ENCODE measurements at regions not wholly inside any gene's neighbourhood (a gene's known extent, or its start where the extent isn't known, plus 50 kb on each side); places are given as distances from the start of the nearest gene placed in this dataset.

- DNase-seq (ENCODE audit: low read depth), result no peak
These were observed 745.2 kb upstream of the GCFC2 start for GRCh38 chr2:76455910-76456309.

- DNase-seq (ENCODE audit: low read depth), result no peak
These were observed 739.3 kb upstream of the GCFC2 start for GRCh38 chr2:76450024-76450475.

GRCh38 chr2:76448956-76449355 lies 738.2 kb upstream of the GCFC2 start:
- DNase-seq (ENCODE audit: low read depth), result no peak

GRCh38 chr2:76447294-76447693 lies 736.6 kb upstream of the GCFC2 start:
- no peak for DNase-seq (ENCODE audit: low read depth)

- DNase-seq (ENCODE audit: low read depth), result no peak
These were observed 736.2 kb upstream of the GCFC2 start for GRCh38 chr2:76446872-76447271.

- no peak for DNase-seq (ENCODE audit: low read depth)
These were observed 735.2 kb upstream of the GCFC2 start for GRCh38 chr2:76445880-76446279.

- no peak for DNase-seq (ENCODE audit: low read depth)
These were observed 734.0 kb upstream of the GCFC2 start for GRCh38 chr2:76444732-76445131.

GRCh38 chr2:76437564-76437963 lies 726.8 kb upstream of the GCFC2 start:
- no peak for DNase-seq (ENCODE audit: low read depth)

GRCh38 chr2:76429374-76429773 lies 718.7 kb upstream of the GCFC2 start:
- DNase-seq (ENCODE audit: low read depth), result no peak

- DNase-seq (ENCODE audit: low read depth), result no peak
These were observed 716.7 kb upstream of the GCFC2 start for GRCh38 chr2:76427452-76427851.

GRCh38 chr2:76415821-76416220 lies 705.1 kb upstream of the GCFC2 start:
- no peak for DNase-seq (ENCODE audit: low read depth)

DNA sequence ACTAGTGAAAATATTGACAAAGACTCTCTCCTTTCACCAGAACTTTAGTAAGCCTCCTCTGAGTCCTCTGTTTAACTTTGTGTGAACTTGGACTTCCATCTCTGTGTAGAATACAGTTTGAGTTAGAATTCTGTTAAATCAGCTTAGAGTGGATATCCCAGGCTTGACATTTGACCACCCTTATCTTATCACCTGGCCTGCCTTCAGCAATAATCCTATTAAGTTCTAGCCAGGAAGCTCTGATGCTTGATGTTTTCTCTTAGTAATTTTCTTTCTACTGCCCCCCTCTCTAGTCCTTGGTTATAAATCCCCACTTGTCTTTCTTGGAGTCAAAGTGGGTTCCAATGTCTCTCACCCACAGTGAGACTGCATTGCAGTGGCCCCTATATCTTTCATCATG lies 702.7 kb upstream of the GCFC2 start:
- DNase-seq (ENCODE audit: low read depth), result no peak

DNA sequence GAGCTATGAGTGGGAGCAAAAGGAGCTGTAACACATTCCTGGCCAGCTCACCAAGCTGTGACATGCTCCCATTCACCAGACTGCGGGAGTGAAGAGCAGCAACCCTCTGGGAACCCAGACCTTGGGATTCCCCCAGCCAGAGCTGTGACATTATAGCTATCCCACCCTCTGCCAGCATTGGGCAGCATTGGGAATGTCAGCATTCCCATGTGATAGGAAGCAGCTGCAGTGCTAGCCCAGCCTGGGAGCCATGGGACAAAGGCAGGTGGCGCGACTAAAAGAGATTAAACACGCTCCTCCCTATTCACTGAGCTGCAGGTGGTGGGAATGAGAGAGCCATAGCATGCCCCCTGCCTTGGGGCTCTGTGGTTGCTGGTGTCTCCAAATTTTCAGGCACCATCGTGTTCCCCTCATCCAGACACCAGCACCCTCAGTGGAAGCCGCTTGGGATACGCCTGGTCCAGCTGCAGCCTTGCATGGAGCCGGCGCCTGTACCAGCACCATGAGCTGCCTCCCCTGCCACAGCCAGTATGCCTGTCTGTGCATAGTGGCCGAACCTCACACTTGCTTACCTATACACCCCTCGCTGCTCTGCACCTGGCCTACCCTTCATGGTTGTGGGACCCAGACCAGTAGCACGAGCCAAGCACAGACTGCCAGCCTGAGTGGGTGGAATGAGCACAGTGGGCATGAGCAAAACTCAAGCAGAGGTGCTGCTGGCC lies 695.6 kb upstream of the GCFC2 start:
- DNase-seq (ENCODE audit: low read depth), result no peak

DNA sequence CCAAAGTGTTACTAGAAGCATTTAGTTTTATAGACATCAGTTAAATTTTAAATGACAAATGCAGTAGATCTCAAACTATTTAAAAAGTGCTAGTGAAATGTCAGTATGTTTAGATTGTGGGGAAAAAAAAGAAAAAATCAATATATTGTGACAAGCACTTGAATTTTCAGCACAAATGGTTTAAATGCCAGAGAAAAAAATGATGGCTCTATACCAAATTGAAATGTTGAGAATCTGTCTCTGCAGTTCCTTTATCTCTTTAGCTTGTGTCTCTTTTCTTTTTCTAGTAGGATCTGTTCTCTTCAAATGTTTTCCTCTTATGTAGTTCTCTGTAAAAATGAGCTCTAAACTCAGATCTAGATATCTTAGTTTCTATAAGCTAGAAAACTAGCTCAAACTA lies 682.6 kb upstream of the GCFC2 start:
- DNase-seq (ENCODE audit: low read depth), result no peak

DNA sequence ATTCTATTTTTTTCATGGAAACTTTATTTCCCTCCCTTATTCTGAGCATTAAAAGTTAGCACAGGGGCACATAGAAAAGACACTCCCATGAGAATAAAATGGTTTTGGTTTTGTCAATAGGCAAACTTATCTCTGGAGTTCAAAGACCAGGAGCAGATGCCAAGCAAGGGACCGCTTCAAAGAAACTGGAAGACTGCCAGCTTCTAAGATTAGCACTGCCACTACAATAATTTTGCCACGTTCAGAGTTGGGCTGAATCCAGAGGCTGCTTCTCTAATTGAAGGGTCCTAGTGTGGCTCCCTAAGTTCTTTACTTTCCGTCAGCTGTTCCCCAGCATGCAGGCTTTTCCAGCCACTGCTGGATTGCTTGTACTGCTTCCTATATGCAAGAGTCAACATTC lies 681.0 kb upstream of the GCFC2 start:
- no peak for DNase-seq (ENCODE audit: low read depth)

- DNase-seq (ENCODE audit: low read depth), result no peak
These were observed 676.6 kb upstream of the GCFC2 start for GRCh38 chr2:76387294-76387693.

DNA sequence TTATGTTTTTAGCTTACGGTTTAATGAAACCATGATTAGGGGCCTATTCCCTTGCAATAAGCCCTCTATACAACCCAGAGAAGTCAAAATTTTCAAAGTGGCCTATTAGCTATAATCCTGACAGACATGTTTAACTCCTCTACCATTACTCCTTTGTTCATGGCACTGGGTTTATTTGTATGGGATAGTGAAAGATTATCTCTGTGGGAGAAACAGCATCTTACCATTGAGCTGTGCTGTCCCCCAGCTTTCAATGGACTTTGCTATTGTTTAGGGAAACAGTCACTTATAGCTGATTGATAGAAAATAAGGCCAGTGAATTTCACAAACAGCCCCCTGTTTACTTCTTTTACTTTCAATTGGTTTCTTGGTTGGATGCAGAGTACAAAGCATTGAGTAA lies 675.2 kb upstream of the GCFC2 start:
- no peak for DNase-seq (ENCODE audit: low read depth)

GRCh38 chr2:76381624-76382023 lies 670.9 kb upstream of the GCFC2 start:
- no peak for DNase-seq (ENCODE audit: low read depth)

- no peak for DNase-seq (ENCODE audit: low read depth)
These were observed 667.4 kb upstream of the GCFC2 start for GRCh38 chr2:76378140-76378539.

- no peak for DNase-seq (ENCODE audit: low read depth)
These were observed 630.7 kb upstream of the GCFC2 start for GRCh38 chr2:76341439-76341838.

DNA sequence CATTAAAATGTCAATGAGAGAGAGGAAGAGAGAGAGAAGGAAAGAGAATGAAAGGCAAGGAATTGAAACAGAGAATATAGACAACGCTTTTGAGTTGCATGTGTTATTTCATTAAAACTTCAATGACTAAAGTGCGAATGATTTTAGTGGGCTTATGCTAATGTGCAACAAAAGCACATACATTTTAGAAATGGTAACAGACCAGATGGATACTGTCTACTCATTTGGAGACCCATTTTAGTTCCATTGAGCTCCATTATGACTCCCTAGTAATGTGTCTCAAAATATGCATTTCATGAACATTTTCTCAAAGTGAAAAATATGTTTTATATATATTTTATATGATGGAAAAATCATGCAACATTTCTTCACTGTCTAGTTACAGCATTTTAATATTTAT lies 622.2 kb upstream of the GCFC2 start:
- no peak for DNase-seq (ENCODE audit: low read depth)

GRCh38 chr2:76330865-76331264 lies 620.1 kb upstream of the GCFC2 start:
- no peak for DNase-seq (ENCODE audit: low read depth)

DNA sequence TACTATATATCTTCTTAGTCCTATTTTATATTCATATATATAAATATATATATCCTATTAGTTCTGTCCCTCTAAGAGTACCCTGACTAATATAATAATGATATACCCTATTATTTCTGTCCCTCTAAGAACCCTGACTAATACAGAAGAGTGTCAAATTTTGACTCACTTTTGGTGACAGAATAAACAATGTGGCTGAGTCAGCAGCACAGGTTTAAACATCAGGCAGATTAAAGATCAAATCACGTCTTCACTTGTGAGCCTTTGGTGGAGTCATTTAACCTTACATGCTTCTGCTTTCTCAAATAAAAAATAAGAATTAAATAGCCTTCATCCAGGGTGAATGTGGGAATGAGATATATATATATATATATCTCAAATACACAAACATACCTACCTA lies 615.9 kb upstream of the GCFC2 start:
- DNase-seq (ENCODE audit: low read depth), result no peak

- no peak for DNase-seq (ENCODE audit: low read depth)
These were observed 612.7 kb upstream of the GCFC2 start for GRCh38 chr2:76323381-76323780.

DNA sequence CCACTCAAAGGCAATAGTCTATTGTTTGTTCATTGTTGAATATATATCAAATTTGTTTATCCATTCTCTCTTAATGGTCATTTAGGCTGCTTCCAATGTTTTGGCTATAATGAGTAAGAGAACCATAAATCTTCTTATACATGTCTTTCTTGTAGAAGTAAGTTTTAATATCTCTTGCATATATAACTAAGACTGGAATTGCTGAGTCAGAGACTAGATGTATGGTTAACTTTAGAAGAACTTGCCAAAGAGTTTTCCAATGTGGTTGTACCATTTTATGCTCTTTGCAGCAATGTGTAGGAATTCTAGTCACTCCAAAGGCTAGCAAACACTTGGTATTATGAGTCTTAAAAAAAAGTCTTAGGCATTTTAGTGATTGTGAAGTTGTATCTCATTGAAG lies 610.0 kb upstream of the GCFC2 start:
- DNase-seq (ENCODE audit: low read depth), result no peak

All from GM04504 (cell line).